ENCODE measurements at regions not wholly inside any gene's neighbourhood (a gene's known extent, or its start where the extent isn't known, plus 50 kb on each side); places are given as distances from the start of the nearest gene placed in this dataset.

DNA sequence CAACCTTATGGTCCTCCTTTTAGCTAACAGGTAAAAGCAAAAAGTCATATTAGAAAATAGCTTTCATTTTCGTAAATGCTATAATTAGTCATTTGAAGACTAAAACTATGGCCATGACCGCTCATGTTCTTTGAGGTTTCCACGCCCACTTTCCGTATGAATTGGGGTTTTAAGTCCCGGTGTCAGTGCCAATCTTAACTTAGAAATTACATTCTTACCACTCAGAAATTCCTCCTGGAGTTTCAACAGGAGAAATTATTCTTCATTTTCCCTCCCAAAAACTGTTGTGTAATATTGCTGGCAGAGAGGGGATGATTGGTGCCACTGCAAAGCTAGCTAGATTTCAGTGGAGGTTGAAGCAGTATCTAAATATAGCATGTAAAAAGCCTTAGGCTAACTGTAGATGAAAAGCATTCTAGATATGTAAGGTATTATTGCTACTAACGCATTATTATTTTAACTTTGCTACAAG is 71.0 kb upstream of the MDFIC2 start:
- TF ChIP-seq, protein P1, sequence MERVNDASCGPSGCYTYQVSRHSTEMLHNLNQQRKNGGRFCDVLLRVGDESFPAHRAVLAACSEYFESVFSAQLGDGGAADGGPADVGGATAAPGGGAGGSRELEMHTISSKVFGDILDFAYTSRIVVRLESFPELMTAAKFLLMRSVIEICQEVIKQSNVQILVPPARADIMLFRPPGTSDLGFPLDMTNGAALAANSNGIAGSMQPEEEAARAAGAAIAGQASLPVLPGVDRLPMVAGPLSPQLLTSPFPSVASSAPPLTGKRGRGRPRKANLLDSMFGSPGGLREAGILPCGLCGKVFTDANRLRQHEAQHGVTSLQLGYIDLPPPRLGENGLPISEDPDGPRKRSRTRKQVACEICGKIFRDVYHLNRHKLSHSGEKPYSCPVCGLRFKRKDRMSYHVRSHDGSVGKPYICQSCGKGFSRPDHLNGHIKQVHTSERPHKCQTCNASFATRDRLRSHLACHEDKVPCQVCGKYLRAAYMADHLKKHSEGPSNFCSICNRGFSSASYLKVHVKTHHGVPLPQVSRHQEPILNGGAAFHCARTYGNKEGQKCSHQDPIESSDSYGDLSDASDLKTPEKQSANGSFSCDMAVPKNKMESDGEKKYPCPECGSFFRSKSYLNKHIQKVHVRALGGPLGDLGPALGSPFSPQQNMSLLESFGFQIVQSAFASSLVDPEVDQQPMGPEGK (CRISPR knock-in tag; IDR thresholded peaks at IDR 0.05; ENCODE audit: borderline replicate concordance) = no peak
- TF ChIP-seq TCF4 (CRISPR knock-in tag; IDR thresholded peaks at IDR 0.05; ENCODE audit: borderline replicate concordance) (no peak), ZNF8 (CRISPR knock-in tag; IDR thresholded peaks at IDR 0.05) (no peak), ZC3H10 (CRISPR knock-in tag; IDR thresholded peaks at IDR 0.05) (no peak), ZNF565 (CRISPR knock-in tag; conservative IDR thresholded peaks at IDR 0.05; ENCODE audit: low read depth) (no peak), CREB5 (CRISPR knock-in tag; IDR thresholded peaks at IDR 0.05; ENCODE audit: low read depth) (no peak), ZFP30 (CRISPR knock-in tag; IDR thresholded peaks at IDR 0.05) (no peak), CSDC2 (CRISPR knock-in tag; IDR thresholded peaks at IDR 0.05) (no peak), ARNTL (CRISPR knock-in tag; IDR thresholded peaks at IDR 0.05; ENCODE audit: borderline replicate concordance, low read depth) (no peak), OSR1 (CRISPR knock-in tag; IDR thresholded peaks at IDR 0.05) (no peak), CSRNP3 (CRISPR knock-in tag; IDR thresholded peaks at IDR 0.05) (no peak), RARB (CRISPR knock-in tag; IDR thresholded peaks at IDR 0.05) (no peak), ESRRG (CRISPR knock-in tag; IDR thresholded peaks at IDR 0.05) (no peak), PPARA (CRISPR knock-in tag; IDR thresholded peaks at IDR 0.05; ENCODE audit: borderline replicate concordance) (no peak)
